ENCODE measurements at regions not wholly inside any gene's neighbourhood (a gene's known extent, or its start where the extent isn't known, plus 50 kb on each side); places are given as distances from the start of the nearest gene placed in this dataset.

GRCh38 chr18:27276479-27276878, 91.4 kb upstream of the CHST9 start:
- DNase-seq = no peak
- peaks cover 0 to 13% of the 10 kb centered on the region in 2 donors for H3K9me3 Mint-ChIP-seq

GRCh38 chr18:27274901-27275300, 89.8 kb upstream of the CHST9 start:
- ATAC-seq (replicated peaks) (no peak), DNase-seq (no peak)
- H3K4me3 Mint-ChIP-seq = no peak overlapping the region
- H3K27ac Mint-ChIP-seq = no peak overlapping the region
- no peaks in the 10 kb centered on the region for H3K4me1 Mint-ChIP-seq
- no peaks in the 10 kb centered on the region for H3K27me3 Mint-ChIP-seq
- peaks cover 0 to 16% of the 10 kb centered on the region in 2 donors for H3K9me3 Mint-ChIP-seq
- H3K36me3 Mint-ChIP-seq = no peaks in the 10 kb centered on the region

More at GRCh38 chr18:27276479-27276878, 91.4 kb upstream of the CHST9 start:
- Mint-ChIP-seq H3K4me3 (no peak overlapping the region), H3K27me3 (no peaks in the 10 kb centered on the region), H3K36me3 (no peaks in the 10 kb centered on the region), H3K27ac (no peak overlapping the region), H3K4me1 (no peaks in the 10 kb centered on the region)
- ATAC-seq (replicated peaks) = no peak

GRCh38 chr18:27270508-27270907, 85.4 kb upstream of the CHST9 start:
- no peaks in the 10 kb centered on the region for H3K27me3 Mint-ChIP-seq
- peaks cover 8 to 12% of the 10 kb centered on the region in 2 donors for H3K9me3 Mint-ChIP-seq
- no peak overlapping the region for H3K4me3 Mint-ChIP-seq
- no peaks in the 10 kb centered on the region for H3K4me1 Mint-ChIP-seq
- no peak overlapping the region for H3K27ac Mint-ChIP-seq
- ATAC-seq (replicated peaks) (no peak), DNase-seq (no peak)
- no peaks in the 10 kb centered on the region for H3K36me3 Mint-ChIP-seq

GRCh38 chr18:27263369-27263768, 78.3 kb upstream of the CHST9 start:
- ATAC-seq (replicated peaks) (no peak), DNase-seq (no peak)
- Mint-ChIP-seq H3K27me3 (no peaks in the 10 kb centered on the region), H3K4me1 (no peaks in the 10 kb centered on the region), H3K27ac (no peak overlapping the region), H3K4me3 (no peak overlapping the region), H3K9me3 (peaks cover 10 to 16% of the 10 kb centered on the region in 2 donors), H3K36me3 (no peaks in the 10 kb centered on the region)

GRCh38 chr18:27261769-27262549, 76.9 kb upstream of the CHST9 start:
- DNase-seq = no peak
- Mint-ChIP-seq H3K27me3 (no peaks in the 10 kb centered on the region), H3K27ac (no peak overlapping the region), H3K9me3 (peaks cover 8 to 11% of the 10 kb centered on the region in 2 donors), H3K36me3 (no peaks in the 10 kb centered on the region), H3K4me3 (no peak overlapping the region), H3K4me1 (no peaks in the 10 kb centered on the region)
- no peak for ATAC-seq (replicated peaks)

GRCh38 chr18:27253571-27253970, 68.5 kb upstream of the CHST9 start:
- H3K4me3 Mint-ChIP-seq = no peak overlapping the region
- no peaks in the 10 kb centered on the region for H3K27me3 Mint-ChIP-seq
- H3K36me3 Mint-ChIP-seq = no peaks in the 10 kb centered on the region

GRCh38 chr18:27250471-27250870, 65.4 kb upstream of the CHST9 start:
- Mint-ChIP-seq H3K27ac (no peak overlapping the region), H3K4me1 (no peaks in the 10 kb centered on the region), H3K9me3 (peaks cover 4 to 5% of the 10 kb centered on the region in 2 donors), H3K4me3 (no peak overlapping the region), H3K36me3 (no peaks in the 10 kb centered on the region), H3K27me3 (no peaks in the 10 kb centered on the region)
- DNase-seq (no peak), ATAC-seq (replicated peaks) (no peak)

More at GRCh38 chr18:27253571-27253970, 68.5 kb upstream of the CHST9 start:
- ATAC-seq (replicated peaks) (no peak), DNase-seq (no peak)
- Mint-ChIP-seq H3K27ac (no peak overlapping the region), H3K9me3 (peaks cover 3 to 4% of the 10 kb centered on the region in 2 donors), H3K4me1 (no peaks in the 10 kb centered on the region)

- no peaks in the 10 kb centered on the region for H3K36me3 Mint-ChIP-seq
- no peak for DNase-seq
- H3K4me1 Mint-ChIP-seq = no peaks in the 10 kb centered on the region
- peaks cover 4 to 5% of the 10 kb centered on the region in 2 donors for H3K9me3 Mint-ChIP-seq
- ATAC-seq (replicated peaks) = no peak
- H3K4me3 Mint-ChIP-seq = no peak overlapping the region
- H3K27me3 Mint-ChIP-seq = no peaks in the 10 kb centered on the region
- H3K27ac Mint-ChIP-seq = no peak overlapping the region
These were observed 64.8 kb upstream of the CHST9 start for GRCh38 chr18:27249933-27250332.

- DNase-seq (no peak), ATAC-seq (replicated peaks) (no peak)
- Mint-ChIP-seq H3K4me1 (no peaks in the 10 kb centered on the region), H3K36me3 (no peaks in the 10 kb centered on the region), H3K9me3 (peaks cover 0 to 3% of the 10 kb centered on the region in 2 donors), H3K27ac (no peak overlapping the region), H3K4me3 (no peak overlapping the region), H3K27me3 (no peaks in the 10 kb centered on the region)
These were observed 59.2 kb upstream of the CHST9 start for GRCh38 chr18:27244259-27244658.

GRCh38 chr18:27242392-27243047, 57.4 kb upstream of the CHST9 start:
- Mint-ChIP-seq H3K27ac (no peak overlapping the region), H3K9me3 (peaks cover 0 to 5% of the 10 kb centered on the region in 2 donors), H3K27me3 (no peaks in the 10 kb centered on the region), H3K36me3 (no peaks in the 10 kb centered on the region), H3K4me1 (no peaks in the 10 kb centered on the region), H3K4me3 (no peak overlapping the region)
- DNase-seq (no peak), ATAC-seq (replicated peaks) (no peak)

- Mint-ChIP-seq H3K36me3 (no peaks in the 10 kb centered on the region), H3K9me3 (peaks cover 0 to 3% of the 10 kb centered on the region in 2 donors), H3K27me3 (no peaks in the 10 kb centered on the region), H3K4me1 (no peaks in the 10 kb centered on the region), H3K4me3 (no peak overlapping the region), H3K27ac (no peak overlapping the region)
- ATAC-seq (replicated peaks) (no peak), DNase-seq (no peak)
These were observed 55.3 kb upstream of the CHST9 start for GRCh38 chr18:27240383-27240782.

- H3K4me3 Mint-ChIP-seq = no peak overlapping the region
These were observed 54.6 kb upstream of the CHST9 start for GRCh38 chr18:27239669-27240068.

GRCh38 chr18:27235218-27235870, 50.2 kb upstream of the CHST9 start:
- Mint-ChIP-seq H3K36me3 (no peaks in the 10 kb centered on the region), H3K9me3 (peaks cover 0 to 2% of the 10 kb centered on the region in 2 donors), H3K27ac (no peak overlapping the region), H3K27me3 (no peaks in the 10 kb centered on the region), H3K4me3 (no peak overlapping the region), H3K4me1 (no peaks in the 10 kb centered on the region)
- ATAC-seq (replicated peaks) = no peak
- no peak for DNase-seq

More at GRCh38 chr18:27239669-27240068, 54.6 kb upstream of the CHST9 start:
- DNase-seq = no peak
- Mint-ChIP-seq H3K36me3 (no peaks in the 10 kb centered on the region), H3K27ac (no peak overlapping the region), H3K27me3 (no peaks in the 10 kb centered on the region), H3K9me3 (peaks cover 0 to 2% of the 10 kb centered on the region in 2 donors), H3K4me1 (no peaks in the 10 kb centered on the region)
- ATAC-seq (replicated peaks) = no peak
